ENCODE measurements at regions not wholly inside any gene's neighbourhood (a gene's known extent, or its start where the extent isn't known, plus 50 kb on each side); places are given as distances from the start of the nearest gene placed in this dataset.

DNA sequence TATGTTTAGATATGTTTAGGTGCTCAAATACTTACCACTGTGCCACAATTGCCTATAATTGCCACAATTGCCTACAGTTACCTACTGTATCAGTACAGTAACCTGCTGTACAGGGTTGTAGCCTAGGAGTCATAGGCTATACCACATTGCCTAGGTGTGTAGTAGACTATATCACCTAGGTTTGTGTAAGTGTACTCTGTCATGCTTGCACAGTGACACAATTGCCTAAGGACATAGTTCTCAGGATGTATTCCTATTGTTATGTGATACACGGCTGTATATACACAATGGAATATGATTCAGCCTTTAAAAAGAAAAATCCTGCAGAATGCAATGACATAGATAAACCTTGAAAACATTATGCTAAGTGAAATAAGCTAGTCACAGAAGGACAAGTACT is 264.8 kb downstream of the RAP2B start:
- TF ChIP-seq, protein P1, sequence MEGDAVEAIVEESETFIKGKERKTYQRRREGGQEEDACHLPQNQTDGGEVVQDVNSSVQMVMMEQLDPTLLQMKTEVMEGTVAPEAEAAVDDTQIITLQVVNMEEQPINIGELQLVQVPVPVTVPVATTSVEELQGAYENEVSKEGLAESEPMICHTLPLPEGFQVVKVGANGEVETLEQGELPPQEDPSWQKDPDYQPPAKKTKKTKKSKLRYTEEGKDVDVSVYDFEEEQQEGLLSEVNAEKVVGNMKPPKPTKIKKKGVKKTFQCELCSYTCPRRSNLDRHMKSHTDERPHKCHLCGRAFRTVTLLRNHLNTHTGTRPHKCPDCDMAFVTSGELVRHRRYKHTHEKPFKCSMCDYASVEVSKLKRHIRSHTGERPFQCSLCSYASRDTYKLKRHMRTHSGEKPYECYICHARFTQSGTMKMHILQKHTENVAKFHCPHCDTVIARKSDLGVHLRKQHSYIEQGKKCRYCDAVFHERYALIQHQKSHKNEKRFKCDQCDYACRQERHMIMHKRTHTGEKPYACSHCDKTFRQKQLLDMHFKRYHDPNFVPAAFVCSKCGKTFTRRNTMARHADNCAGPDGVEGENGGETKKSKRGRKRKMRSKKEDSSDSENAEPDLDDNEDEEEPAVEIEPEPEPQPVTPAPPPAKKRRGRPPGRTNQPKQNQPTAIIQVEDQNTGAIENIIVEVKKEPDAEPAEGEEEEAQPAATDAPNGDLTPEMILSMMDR (IDR thresholded peaks at IDR 0.05; ENCODE audit: insufficient read depth, low read depth, low read length, missing control alignments) = no peak
- peak; percentile 55 for DNase-seq (ENCODE audit: low read depth)
- no peak overlapping the region for H3K4me3 ChIP-seq (ENCODE audit: low read length)

GRCh38 chr3:153429821-153430220 is 267.8 kb downstream of the RAP2B start:
- DNase-seq (ENCODE audit: low read depth) = no peak
- H3K4me3 ChIP-seq (ENCODE audit: low read length) = no peak overlapping the region
- TF ChIP-seq, protein P1 (IDR thresholded peaks at IDR 0.05; ENCODE audit: insufficient read depth, low read depth, low read length, missing control alignments) = no peak

- H3K4me3 ChIP-seq (ENCODE audit: low read length) = no peak overlapping the region
- no peak for DNase-seq (ENCODE audit: low read depth)
- TF ChIP-seq, protein P1 (IDR thresholded peaks at IDR 0.05; ENCODE audit: insufficient read depth, low read depth, low read length, missing control alignments) = no peak
Observed at GRCh38 chr3:153431076-153431475, 269.1 kb downstream of the RAP2B start.

- no peak overlapping the region for H3K4me3 ChIP-seq (ENCODE audit: low read length)
- no peak for DNase-seq (ENCODE audit: low read depth)
- TF ChIP-seq, protein P1 (IDR thresholded peaks at IDR 0.05; ENCODE audit: insufficient read depth, low read depth, low read length, missing control alignments) = no peak
Observed at GRCh38 chr3:153437666-153438065, 275.6 kb downstream of the RAP2B start.

- H3K4me3 ChIP-seq (ENCODE audit: low read length) = no peak overlapping the region
- TF ChIP-seq, protein P1 (IDR thresholded peaks at IDR 0.05; ENCODE audit: insufficient read depth, low read depth, low read length, missing control alignments) = no peak
- no peak for DNase-seq (ENCODE audit: low read depth)
Observed at GRCh38 chr3:153438271-153438670, 276.2 kb downstream of the RAP2B start.

GRCh38 chr3:153439780-153440179 is 277.8 kb downstream of the RAP2B start:
- H3K4me3 ChIP-seq (ENCODE audit: low read length) = no peak overlapping the region
- DNase-seq (ENCODE audit: low read depth) = peak; percentile 9
- TF ChIP-seq, protein P1 (IDR thresholded peaks at IDR 0.05; ENCODE audit: insufficient read depth, low read depth, low read length, missing control alignments) = peak; percentile 22

GRCh38 chr3:153440311-153440710 is 278.3 kb downstream of the RAP2B start:
- H3K4me3 ChIP-seq (ENCODE audit: low read length) = no peak overlapping the region
- DNase-seq (ENCODE audit: low read depth) = no peak
- TF ChIP-seq, protein P1 (IDR thresholded peaks at IDR 0.05; ENCODE audit: insufficient read depth, low read depth, low read length, missing control alignments) = no peak
